Putamen (tissue), 1 donor: ENCODE measurements at regions not wholly inside any gene's neighbourhood (a gene's known extent, or its start where the extent isn't known, plus 50 kb on each side); places are given as distances from the start of the nearest gene placed in this dataset.

Experiments used
- DNase-seq: peaks from one replicate; pipeline ENCODE4 v3.0.0-alpha.2; 2016; ENCODE audit warnings: low spot score

- peak; percentile 16 for DNase-seq
Measured at GRCh38 chr5:165834891-165835290, 2329.5 kb downstream of the MAT2B start.

GRCh38 chr5:165836046-165836445, 2330.6 kb downstream of the MAT2B start:
- DNase-seq, result no peak

- DNase-seq, result no peak
Measured at GRCh38 chr5:165837286-165837685, 2331.9 kb downstream of the MAT2B start.

GRCh38 chr5:165844571-165844970, 2339.2 kb downstream of the MAT2B start:
- DNase-seq, result no peak

DNA sequence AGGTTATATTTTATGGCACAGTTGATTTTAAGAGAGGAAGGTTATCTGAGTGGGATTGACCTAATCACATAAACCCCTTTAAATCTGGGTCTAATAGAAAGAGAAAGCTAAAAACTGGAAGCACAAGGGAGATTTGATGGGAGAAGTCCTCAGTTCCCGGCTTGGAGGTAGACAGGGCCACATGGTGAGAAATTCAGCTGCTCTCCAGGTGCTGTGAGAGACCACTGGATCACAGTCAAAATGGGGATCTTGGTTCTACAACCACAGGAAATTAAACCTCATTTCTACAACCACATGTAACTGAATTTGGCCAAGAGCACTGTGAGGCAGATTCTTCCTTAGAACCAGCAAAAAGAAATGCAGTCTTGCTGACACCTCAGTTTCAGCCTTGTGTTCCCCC, 2352.7 kb downstream of the MAT2B start:
- no peak for DNase-seq

DNA sequence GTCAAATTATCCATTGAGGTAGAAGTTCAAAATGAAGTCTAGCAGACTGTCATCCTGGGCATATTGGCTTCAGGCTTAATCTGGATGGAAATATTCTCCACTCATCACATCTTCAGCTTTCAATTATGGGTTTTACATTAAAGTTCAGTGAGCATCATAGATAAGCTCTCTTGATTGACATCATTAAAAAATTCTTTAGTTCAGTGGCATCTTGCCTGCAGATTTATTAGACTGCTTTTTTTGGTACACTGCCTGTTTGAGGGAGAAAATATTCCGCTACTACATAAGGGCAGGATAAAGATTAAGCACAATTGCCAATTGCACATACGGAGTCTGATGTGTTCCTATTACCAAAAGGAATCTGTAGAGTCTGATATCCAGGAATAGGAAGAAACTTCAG, 2353.8 kb downstream of the MAT2B start:
- DNase-seq, result no peak

GRCh38 chr5:165863239-165863638, 2357.8 kb downstream of the MAT2B start:
- no peak for DNase-seq

DNA sequence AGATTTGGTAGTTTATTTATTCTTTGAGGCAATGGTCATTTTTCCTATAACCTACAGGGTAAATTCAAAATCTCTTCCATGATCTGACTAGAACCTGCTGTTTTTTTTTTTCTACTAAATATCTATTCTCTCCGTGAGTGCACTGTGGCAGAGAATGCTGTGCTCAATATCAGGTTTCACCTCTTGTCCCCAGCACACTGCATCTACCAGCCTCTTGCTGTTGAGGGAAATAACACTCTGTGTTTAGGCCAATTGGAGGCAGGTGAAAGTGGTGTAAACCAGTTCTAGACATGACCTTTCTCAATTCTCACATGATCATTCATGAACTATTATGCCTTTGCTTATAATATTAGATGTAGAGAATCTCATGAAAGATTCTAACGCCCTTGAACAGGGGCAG, 2365.9 kb downstream of the MAT2B start:
- no peak for DNase-seq

GRCh38 chr5:165874851-165875250, 2369.4 kb downstream of the MAT2B start:
- no peak for DNase-seq

DNA sequence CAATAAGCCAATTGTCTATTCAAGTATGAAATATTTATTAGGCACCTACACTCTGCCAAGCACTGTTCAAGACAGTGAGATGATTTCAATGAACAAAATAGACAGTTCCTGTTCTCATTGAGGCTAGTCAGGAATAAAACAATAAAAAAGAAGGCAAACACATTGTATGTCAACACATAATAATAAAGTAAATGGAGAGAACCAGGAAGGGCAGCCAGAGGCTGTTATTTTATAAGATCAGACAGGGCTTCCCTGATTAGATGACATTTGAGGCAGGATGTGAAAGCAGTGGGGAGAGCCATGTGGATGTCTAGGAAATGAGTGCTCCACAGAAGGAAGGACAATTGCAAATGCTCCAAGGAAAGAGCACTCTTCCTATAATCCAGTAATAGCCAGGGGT, 2371.1 kb downstream of the MAT2B start:
- no peak for DNase-seq

DNA sequence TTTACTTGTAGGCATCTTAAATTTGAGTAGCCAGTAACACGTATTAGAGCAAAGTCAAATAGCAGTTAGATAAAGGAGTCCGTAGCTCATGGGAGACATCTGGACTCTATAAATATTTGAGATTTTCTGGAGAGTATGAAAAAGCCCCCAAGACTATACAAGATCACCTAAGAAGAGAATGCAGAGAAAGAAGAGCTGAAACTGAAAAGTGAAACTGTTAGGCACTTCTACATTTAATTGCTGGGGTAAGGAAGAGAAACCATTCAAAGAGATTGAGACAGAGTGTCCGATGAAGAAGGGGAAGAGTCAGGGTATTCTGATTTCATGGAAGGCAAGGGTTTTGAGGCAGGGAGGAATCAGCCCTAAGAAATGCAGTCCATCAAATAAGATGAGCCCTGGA, 2372.1 kb downstream of the MAT2B start:
- DNase-seq, result no peak

GRCh38 chr5:165881259-165881658, 2375.8 kb downstream of the MAT2B start:
- no peak for DNase-seq

DNA sequence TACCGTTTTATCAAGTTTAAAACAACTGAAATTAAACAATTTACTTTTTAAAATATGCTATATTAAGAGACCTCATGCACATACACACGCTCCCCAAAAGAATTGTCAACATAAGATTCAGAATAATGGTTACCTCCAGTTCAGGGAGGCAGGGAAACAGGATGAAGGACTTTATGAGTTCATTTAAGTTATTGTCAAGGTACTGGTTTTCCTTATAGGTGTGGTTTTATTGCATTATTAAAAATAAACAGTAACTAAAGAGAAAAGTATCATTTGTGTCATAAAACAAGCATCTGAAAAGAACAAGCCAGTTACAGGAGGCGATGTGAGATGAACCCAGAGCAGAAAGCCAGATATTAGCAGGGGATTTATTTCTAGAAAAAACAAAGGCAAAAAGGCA, 2376.7 kb downstream of the MAT2B start:
- DNase-seq, result no peak

DNA sequence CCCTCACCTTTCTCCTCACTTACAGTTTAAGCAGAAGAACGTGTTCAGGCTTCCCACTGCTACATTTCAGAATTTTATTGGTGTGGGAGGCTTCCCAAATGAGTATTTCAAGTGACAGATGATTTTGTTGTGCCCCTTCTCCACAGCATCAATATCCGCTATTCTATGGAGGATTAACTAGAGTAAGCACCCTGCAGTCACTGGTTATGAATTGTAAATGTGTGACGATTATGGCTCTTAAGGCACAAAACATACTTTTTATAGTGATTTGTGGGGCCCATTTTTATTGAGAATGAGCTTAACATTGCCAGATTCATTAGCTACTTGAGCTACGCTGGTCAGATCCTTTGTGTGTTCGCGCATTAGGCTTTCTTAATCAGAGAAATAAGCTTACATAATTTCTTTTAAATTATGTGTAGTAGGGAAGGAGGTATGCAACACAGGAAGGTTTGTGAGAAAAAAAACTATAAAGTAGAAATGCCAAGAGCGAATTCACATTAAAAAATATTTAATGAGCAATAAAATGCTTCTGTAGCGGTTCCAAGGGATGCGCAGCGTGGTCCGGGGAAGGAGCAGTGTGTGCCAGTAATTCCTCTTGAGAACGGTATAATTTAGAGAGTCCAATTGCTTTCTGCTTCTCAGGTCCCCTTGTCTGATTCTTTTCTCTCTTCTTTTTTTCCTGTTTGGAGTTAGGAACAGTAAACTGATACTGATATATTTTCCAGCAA, 2380.4 kb downstream of the MAT2B start:
- DNase-seq, result no peak

GRCh38 chr5:165887147-165887546, 2381.7 kb downstream of the MAT2B start:
- DNase-seq, result no peak

- DNase-seq, result no peak
Measured at GRCh38 chr5:165892383-165892782, 2387.0 kb downstream of the MAT2B start.

DNA sequence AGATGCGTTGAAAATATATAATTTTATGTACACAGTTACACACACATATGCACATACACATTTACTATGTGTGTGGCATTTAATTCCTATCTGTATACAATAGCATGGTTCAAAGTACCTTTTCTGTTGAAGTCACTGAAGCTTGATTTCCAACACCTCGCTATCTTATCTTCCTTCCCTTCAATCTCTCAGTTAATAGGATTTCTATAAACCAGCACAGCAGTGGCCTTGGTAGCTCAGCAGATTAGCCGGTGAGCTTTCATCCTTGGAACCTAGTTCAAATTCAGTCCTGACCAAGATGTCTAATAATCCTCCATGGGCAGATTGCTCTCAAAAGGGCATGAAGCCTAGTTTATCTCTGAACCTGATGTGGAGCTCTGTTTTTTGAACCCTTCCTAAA, 2389.5 kb downstream of the MAT2B start:
- no peak for DNase-seq

GRCh38 chr5:165903835-165904234, 2387.6 kb upstream of the WWC1 start:
- no peak for DNase-seq

- no peak for DNase-seq
Measured at GRCh38 chr5:165906871-165907270, 2384.6 kb upstream of the WWC1 start.

- no peak for DNase-seq
Measured at GRCh38 chr5:165913059-165913458, 2378.4 kb upstream of the WWC1 start.

DNA sequence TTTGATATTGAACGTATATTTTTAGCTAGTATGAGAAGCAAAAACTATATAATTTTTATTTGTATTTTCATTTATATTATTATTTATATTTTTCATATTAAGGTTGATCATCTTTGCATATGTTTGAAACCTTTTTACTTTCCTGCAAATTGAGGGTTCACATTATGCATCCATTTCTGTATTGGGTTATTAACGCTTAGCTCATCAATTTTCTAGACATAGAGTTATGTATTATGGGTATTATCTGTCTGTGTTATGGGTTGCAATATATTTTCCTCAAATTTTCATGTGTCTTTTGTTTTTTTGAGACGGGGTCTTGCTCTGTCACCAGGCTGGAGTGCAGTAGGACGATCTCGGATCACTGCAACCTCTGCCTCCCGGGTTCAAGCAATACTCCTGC, 2377.0 kb upstream of the WWC1 start:
- DNase-seq, result no peak

GRCh38 chr5:165919196-165919595, 2372.2 kb upstream of the WWC1 start:
- DNase-seq, result no peak

DNA sequence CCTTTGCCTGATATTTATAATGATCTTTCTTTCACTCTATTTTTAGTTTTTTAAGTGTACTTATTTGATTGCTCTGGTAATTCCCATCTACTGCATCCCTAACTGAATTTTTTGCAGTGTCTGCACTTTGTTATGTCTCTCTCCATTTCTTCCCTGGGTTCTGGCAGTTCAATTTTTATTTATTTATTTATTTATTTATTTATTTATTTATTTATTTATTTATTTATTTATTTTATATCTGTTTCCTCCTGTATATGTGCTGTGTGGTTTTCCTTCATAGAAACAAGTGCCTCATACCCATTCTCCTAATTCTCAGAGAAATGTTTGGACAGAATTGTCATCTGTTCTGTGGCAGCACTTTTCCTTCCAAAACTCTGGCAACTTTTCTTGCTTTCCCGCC, 2370.8 kb upstream of the WWC1 start:
- DNase-seq, result no peak

DNA sequence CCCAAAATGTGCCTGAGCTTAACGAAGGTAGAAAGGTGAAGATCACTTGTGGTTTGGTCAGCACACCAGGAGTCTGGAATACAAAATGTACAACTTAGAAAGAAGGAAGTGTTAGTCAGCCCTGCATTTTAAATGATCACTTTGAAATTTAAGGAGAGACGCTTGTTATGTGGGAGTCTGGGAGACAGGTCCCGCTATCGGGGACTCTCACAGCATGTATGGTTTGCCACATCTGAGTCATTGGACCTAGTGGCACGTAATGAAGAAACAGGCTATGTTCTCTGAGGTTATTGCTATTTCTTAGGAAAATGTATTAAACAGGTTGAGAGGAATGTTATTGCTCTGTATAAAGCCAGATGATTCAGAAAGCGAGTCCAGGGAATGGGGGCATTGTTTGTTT, 2362.5 kb upstream of the WWC1 start:
- no peak for DNase-seq

DNA sequence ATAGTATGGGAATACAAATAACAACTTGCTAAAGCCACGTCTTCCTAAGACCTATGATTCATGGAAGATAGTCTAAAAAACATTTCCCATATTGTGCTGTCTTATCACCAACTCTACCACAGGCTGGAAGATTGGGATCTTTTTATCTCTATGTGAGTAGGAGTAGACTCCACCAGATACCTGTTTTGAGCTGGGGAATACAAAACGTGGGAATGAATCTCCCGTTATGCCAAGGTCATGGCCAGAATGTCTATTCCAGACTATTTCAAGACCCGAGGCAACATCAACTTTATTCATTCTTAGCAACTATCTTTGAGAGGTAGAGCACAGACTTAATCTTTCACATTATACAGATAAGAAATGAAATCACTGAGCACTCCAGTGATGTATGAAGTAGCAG, 2350.9 kb upstream of the WWC1 start:
- no peak for DNase-seq
